ENCODE measurements at regions not wholly inside any gene's neighbourhood (a gene's known extent, or its start where the extent isn't known, plus 50 kb on each side); places are given as distances from the start of the nearest gene placed in this dataset.
A peak's percentile ranks its signal among the peaks of the same experiment; 100 is the strongest.
"Not testable (repeated sequence)": the region's sequence is repeated elsewhere in the genome, so short reads cannot be mapped to it uniquely, and the experiment has no call there.

- in situ Hi-C loops (cut with HindIII; ENCODE audit: low pct_unique_long_range_greater_than_20kb, low sequenced_read_pairs): no loop called here
- no peak for DNase-seq (ENCODE audit: low read depth, low spot score)
These were observed 54.4 kb upstream of the MSH6 start for GRCh38 chr2:47728551-47728950.

DNA sequence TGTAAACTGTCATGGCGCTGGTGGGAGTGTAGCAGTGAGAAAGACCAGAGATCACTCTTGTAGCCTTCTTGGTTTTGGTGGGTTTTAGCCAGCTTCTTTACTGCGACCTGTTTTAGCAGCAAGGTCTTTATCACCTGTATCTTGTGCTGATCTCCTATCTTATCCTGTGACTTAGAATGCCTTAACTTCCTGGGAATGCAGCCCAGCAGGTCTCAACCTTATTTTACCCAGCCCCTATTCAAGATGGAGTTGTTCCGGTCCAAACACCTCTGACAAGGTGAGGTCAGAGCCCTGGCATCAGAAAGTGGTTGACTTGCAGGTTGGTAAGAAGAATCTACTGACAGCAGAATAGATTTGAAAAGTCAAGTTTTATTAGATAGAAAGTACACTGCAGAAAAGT is 55.0 kb upstream of the MSH6 start:
- in situ Hi-C loops (cut with HindIII; ENCODE audit: low pct_unique_long_range_greater_than_20kb, low sequenced_read_pairs): no loop called here

DNA sequence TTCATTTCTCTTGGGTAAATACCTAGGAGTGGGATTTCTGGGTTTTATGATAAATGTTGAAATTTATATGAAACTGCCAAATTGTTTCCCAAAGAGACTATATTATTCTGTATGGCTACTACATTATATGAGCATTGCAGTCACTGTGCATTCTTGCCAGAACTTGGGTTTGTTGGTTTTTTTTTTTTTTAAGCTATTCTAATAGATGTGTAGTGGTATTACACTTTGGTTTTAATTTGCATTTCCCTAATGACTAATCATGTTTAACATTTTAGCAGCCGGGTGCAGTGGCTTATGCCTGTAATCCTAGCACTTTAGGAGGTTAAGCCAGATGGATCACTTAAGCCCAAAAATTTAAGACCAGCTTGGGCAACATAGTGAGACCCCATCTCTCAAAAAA is 56.0 kb upstream of the MSH6 start:
- DNase-seq (ENCODE audit: low read depth, low spot score): not testable (repeated sequence)

More for the DNA sequence above, 55.0 kb upstream of the MSH6 start:
- DNase-seq (ENCODE audit: low read depth, low spot score): no peak

GRCh38 chr2:47725808-47726207 is 57.1 kb upstream of the MSH6 start:
- no peak for DNase-seq (ENCODE audit: low read depth, low spot score)
- in situ Hi-C loops (cut with HindIII; ENCODE audit: low pct_unique_long_range_greater_than_20kb, low sequenced_read_pairs): no loop called here

More for the DNA sequence above, 56.0 kb upstream of the MSH6 start:
- in situ Hi-C loops (cut with HindIII; ENCODE audit: low pct_unique_long_range_greater_than_20kb, low sequenced_read_pairs): not testable (repeated sequence)

GRCh38 chr2:47724221-47724981 is 58.5 kb upstream of the MSH6 start:
- no peak for DNase-seq (ENCODE audit: low read depth, low spot score)

GRCh38 chr2:47721296-47721695 is 61.6 kb upstream of the MSH6 start:
- in situ Hi-C loops (cut with HindIII; ENCODE audit: low pct_unique_long_range_greater_than_20kb, low sequenced_read_pairs): no loop called here
- DNase-seq (ENCODE audit: low read depth, low spot score): no peak

More at GRCh38 chr2:47724221-47724981, 58.5 kb upstream of the MSH6 start:
- in situ Hi-C loops (cut with HindIII; ENCODE audit: low pct_unique_long_range_greater_than_20kb, low sequenced_read_pairs): no loop called here

GRCh38 chr2:47720559-47720958 is 62.4 kb upstream of the MSH6 start:
- in situ Hi-C loops (cut with HindIII; ENCODE audit: low pct_unique_long_range_greater_than_20kb, low sequenced_read_pairs): no loop called here
- DNase-seq (ENCODE audit: low read depth, low spot score): no peak

DNA sequence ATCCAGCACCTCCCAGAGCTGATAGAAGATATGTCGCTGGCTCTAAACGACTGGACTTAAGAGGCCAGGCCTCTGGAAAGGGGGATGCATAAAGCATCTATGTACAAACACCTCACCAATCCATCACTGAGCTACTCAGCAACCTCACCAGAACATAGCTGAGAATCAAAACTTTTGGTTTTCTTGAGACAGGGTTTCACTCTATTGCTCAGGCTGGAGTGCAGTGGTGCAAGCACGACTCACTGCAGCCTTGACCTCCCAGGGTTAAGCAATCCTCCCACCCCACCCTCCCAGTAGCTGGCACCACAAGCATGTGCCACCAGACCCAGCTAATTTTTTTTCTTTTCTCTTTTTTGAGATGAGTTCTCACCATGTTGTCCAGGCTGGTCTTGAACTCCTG is 62.9 kb upstream of the MSH6 start:
- in situ Hi-C loops (cut with HindIII; ENCODE audit: low pct_unique_long_range_greater_than_20kb, low sequenced_read_pairs): no loop called here
- no peak for DNase-seq (ENCODE audit: low read depth, low spot score)

DNA sequence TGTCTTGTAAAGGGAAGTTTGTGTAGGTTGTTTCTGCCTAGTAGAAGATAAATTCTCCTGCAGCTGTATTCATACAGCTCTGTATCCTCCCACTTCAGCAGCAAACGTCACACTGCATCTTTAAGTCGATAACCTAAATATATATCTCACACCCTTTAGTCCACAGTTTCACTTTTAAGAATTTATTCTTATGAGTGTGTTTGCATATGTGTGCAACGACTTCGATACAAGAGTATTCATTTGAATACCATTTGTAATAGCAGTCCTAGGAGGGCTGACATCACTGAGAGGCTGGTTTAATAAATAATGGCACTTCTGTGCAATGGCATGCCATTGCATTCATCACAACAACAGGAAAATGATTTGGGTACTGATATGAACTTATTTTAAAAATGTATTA is 63.8 kb upstream of the MSH6 start:
- in situ Hi-C loops (cut with HindIII; ENCODE audit: low pct_unique_long_range_greater_than_20kb, low sequenced_read_pairs): no loop called here
- no peak for DNase-seq (ENCODE audit: low read depth, low spot score)

GRCh38 chr2:47716307-47716706 is 66.6 kb upstream of the MSH6 start:
- DNase-seq (ENCODE audit: low read depth, low spot score): peak; percentile 46
- in situ Hi-C loops (cut with HindIII; ENCODE audit: low pct_unique_long_range_greater_than_20kb, low sequenced_read_pairs): not testable (repeated sequence)

GRCh38 chr2:47715552-47715951 is 67.4 kb upstream of the MSH6 start:
- in situ Hi-C loops (cut with HindIII; ENCODE audit: low pct_unique_long_range_greater_than_20kb, low sequenced_read_pairs): no loop called here
- no peak for DNase-seq (ENCODE audit: low read depth, low spot score)

DNA sequence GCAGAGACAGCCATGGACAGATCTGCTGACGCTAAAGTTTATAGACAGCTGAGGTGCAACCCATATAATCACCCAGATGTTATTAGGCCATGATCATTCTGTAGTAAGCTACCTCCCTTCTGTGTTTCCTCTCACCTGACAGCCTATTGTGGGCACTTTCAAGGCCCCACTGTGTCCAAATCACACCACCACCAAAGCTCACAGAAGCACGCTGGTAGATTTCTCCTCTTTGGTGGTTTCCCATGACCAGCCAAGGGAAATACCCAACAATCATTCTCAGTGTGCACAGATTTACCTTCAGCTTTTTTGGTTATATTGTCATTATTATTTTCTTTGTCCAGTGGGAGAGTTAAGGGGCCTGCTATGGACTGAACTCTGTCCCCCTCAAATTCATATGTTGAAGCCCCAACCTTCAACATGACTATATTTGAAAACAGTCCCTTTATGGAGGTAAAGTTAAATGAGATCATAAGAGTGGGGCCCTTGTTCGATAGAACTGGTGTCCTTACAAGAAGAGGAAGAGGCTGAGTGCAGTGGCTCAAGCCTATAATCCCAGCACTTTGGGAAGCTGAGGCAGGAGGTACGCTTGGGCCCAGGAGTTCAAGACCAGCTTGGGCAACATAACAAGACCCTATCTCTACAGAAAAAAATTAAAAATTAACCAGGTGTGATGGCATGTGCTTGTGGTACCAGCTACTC is 74.0 kb upstream of the MSH6 start:
- in situ Hi-C loops (cut with HindIII; ENCODE audit: low pct_unique_long_range_greater_than_20kb, low sequenced_read_pairs): no loop called here
- DNase-seq (ENCODE audit: low read depth, low spot score): no peak

GRCh38 chr2:47704287-47704686 is 78.7 kb upstream of the MSH6 start:
- in situ Hi-C loops (cut with HindIII; ENCODE audit: low pct_unique_long_range_greater_than_20kb, low sequenced_read_pairs): no loop called here
- DNase-seq (ENCODE audit: low read depth, low spot score): no peak

DNA sequence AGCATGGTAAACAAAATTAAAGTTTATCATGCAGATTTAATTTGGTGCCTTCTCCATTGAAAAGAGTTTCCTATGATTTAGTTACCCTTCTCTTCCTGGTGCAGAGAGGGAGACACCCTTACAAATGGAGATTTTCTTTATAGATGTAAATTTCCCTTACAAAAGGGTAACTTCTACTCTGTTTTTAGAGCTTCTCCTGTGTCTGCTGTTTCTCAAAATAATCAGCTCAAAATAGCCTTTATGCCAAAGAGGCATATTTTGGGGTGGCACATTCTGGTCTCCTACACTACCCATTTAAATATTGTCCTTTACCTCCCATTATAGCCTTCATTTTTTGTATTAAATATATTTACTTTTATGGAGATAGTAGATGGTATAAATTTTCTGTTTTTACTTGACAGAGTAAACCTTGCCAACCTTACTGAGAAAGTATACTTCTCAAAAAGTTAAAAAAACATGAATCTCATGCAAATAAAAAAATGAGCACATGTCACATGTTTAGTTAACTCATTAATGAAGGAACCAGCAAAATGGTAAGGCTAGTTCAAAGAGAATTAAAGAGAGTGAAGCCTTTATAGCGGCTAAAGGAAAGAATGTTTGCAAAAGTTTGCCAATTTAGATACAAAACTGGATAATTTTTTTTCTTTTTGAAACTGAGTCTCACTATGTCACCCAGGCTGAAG is 83.3 kb upstream of the MSH6 start:
- DNase-seq (ENCODE audit: low read depth, low spot score): no peak
- in situ Hi-C loops (cut with HindIII; ENCODE audit: low pct_unique_long_range_greater_than_20kb, low sequenced_read_pairs): no loop called here

DNA sequence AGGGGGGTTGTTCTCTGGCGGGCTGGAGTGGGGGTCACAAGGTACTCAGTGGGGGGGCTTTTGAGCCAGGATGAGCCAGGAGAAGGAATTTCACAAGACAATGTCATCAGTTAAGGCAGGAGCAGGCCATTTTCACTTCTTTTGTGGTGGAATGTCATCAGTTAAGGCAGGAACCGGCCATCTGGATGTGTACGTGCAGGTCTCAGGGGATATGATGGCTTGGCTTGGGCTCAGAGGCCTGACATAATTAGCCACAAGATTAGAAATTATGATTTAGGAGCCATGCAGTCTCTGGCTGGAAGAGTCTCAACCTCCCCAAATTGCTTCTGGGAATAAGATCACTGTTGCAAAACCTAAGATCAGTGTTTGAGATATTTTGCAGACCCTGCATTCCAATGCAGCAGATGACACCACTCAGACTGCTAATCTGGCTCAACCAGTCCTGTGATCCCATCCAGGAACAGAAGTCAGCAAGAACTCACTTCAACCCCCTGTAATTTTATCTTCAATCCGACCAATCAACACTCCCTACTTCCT is 84.4 kb upstream of the MSH6 start:
- DNase-seq (ENCODE audit: low read depth, low spot score); in situ Hi-C loops (cut with HindIII; ENCODE audit: low pct_unique_long_range_greater_than_20kb, low sequenced_read_pairs): not testable (repeated sequence)

- in situ Hi-C loops (cut with HindIII; ENCODE audit: low pct_unique_long_range_greater_than_20kb, low sequenced_read_pairs); DNase-seq (ENCODE audit: low read depth, low spot score): not testable (repeated sequence)
These were observed 85.1 kb upstream of the MSH6 start for GRCh38 chr2:47697681-47698435.

GRCh38 chr2:47697000-47697601 is 85.8 kb upstream of the MSH6 start:
- in situ Hi-C loops (cut with HindIII; ENCODE audit: low pct_unique_long_range_greater_than_20kb, low sequenced_read_pairs): no loop called here
- DNase-seq (ENCODE audit: low read depth, low spot score): no peak

Measured in SK-MEL-5 (cell line).